Endothelial cell of umbilical vein (primary cell): ENCODE measurements at regions not wholly inside any gene's neighbourhood (a gene's known extent, or its start where the extent isn't known, plus 50 kb on each side); places are given as distances from the start of the nearest gene placed in this dataset.

Experiments used
- CTCF ChIP-seq, 2 donors: IDR thresholded peaks; 1 replicate in 1 of 2; 2 replicates in 1 of 2; pipeline ENCODE4 v1.5.1; 2011; ENCODE audit warnings: low read length in 2 of 2, mild to moderate bottlenecking in 2 of 2, moderate library complexity in 2 of 2, control low read depth in 1 of 2, inconsistent platforms in 1 of 2, low read depth in 1 of 2; ENCODE audit not compliant: insufficient read depth in 1 of 2; ENCODE audit errors: extremely low read depth in 1 of 2
- FOS ChIP-seq: IDR thresholded peaks from 2 replicates; pipeline ENCODE4 v1.6.1; 2011; ENCODE audit warnings: mild to moderate bottlenecking, low read length, moderate library complexity, borderline replicate concordance; ENCODE audit not compliant: insufficient read depth
- JUN ChIP-seq: IDR thresholded peaks from 2 replicates; pipeline ENCODE4 v1.6.1; 2011; ENCODE audit warnings: borderline replicate concordance, low read depth; ENCODE audit not compliant: insufficient read length, insufficient read depth
- POLR2A ChIP-seq: IDR thresholded peaks from 2 replicates; pipeline ENCODE4 v1.6.1; 2012; ENCODE audit warnings: low read depth, mild to moderate bottlenecking, control low read depth, low read length
- POLR2AphosphoS5 ChIP-seq: IDR thresholded peaks from 2 replicates; pipeline ENCODE4 v1.6.1; 2012; ENCODE audit warnings: low read depth, mild to moderate bottlenecking, control low read depth, low read length, moderate library complexity; ENCODE audit not compliant: insufficient read depth
- TF ChIP-seq, protein P1 (sequence below): IDR thresholded peaks from 2 replicates; pipeline ENCODE4 v1.6.1; 2011; ENCODE audit not compliant: insufficient read depth, insufficient read length

- TF ChIP-seq JUN (no peak), CTCF (IDR thresholded peaks at IDR 0.05; ENCODE audit: extremely low read depth in 1 of 2, insufficient read depth in 1 of 2, low read depth in 1 of 2, low read length in 2 of 2) (no peak), POLR2A (no peak), POLR2AphosphoS5 (no peak), FOS (no peak)
- TF ChIP-seq, protein P1, sequence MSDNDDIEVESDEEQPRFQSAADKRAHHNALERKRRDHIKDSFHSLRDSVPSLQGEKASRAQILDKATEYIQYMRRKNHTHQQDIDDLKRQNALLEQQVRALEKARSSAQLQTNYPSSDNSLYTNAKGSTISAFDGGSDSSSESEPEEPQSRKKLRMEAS: no peak
Observed at GRCh38 chr13:33519561-33520467, 234.3 kb upstream of the STARD13 start.
